ENCODE measurements at regions not wholly inside any gene's neighbourhood (a gene's known extent, or its start where the extent isn't known, plus 50 kb on each side); places are given as distances from the start of the nearest gene placed in this dataset.
A peak's percentile ranks its signal among the peaks of the same experiment; 100 is the strongest.
"Not testable (repeated sequence)": the region's sequence is repeated elsewhere in the genome, so short reads cannot be mapped to it uniquely, and the experiment has no call there.

DNA sequence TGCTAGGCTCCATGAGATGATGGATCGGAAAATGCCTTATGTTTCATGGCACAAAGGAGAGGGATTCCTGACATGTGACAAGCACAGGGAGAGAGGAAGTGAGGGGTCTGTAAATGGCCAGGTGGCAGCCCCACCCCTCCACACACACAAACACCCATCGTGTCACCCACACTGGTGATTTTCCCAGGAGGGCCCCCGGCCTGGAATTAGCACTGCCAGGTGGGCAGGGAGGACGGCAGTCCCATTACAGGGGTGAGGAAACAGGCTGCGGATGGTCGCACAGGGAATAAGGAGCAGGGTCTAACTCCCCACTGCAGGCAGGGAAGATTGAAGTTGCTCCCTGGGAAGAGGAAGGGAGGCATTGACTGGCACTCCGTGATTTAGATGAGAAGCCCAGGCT, 395.3 kb upstream of the ZNF337 start:
- DNase-seq = not testable (repeated sequence)

DNA sequence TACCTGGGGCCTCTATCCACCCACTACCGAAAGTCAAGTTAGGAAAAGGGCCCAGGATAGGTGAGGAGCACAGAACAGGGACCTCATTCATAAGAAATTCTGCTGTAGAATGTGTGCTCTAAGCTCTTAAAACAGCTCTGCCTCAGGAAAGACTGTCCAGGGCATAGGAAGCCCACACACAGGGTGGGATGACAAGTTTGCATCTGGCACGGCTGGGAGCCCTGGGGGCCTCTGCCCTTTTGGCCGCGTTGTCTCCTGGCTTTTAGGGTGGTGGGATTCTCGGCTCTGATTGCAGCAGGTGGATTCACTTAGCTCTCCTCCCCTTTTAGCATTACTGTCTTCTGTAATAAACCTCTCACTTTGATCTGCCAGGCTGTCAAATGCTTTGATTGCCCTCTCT, 389.5 kb upstream of the ZNF337 start:
- not testable (repeated sequence) for DNase-seq

DNA sequence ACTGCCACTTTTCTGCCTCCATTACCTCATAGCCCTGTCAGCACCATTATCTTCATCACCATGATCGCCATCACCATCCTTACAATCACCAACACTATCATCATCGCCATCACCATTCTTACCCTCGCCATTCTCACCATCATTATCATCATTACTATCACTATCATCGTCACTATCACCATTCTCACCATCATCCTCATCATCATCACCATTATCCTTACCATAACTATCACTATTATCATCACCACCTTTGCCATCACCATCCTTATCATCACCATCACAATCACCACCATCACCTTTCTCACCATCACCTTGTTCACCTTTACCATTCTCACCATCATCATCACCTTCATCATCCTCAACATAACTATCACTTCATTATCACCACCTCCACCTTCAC, 377.3 kb upstream of the ZNF337 start:
- DNase-seq = not testable (repeated sequence)

DNA sequence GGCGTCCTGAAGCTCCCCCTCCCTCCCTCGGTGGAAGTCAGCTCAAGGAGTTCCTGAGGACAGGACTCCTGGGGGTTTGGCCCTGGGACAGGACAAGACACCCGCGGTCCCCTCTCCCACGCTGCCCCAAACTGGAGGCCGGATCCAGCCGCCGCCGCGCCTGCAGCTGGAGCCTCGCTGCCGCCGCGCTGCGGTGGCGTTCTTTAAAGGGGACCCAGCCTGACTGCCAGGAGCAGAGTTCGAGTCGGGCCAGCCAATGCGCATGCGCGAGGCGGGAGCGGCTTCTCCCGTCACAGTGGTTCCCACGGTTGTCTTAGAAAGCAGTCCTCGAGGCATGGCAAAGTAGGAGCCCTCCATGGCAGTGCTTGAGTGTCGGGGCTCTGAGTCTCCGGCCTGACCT, 362.7 kb upstream of the ZNF337 start:
- not testable (repeated sequence) for DNase-seq

DNA sequence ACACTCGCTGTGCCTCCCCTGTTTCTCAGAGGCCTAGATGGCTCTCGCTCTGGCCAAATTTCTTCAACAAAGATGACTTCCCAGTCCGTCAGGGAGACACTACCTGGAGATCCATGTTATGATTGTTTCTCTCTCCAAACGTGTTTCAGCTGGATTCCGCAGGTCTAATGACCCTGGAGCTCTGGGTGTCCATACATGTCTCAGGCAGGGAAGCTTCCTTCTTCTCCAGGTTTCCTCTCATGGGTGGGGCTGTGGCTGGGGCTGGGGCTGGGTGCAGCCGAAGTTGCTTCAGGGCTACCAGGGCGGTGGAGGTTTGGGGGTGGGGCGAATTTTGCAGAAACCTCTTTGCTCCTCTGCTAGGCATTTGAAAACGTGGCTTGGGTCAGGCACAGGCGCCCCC, 361.8 kb upstream of the ZNF337 start:
- not testable (repeated sequence) for DNase-seq

DNA sequence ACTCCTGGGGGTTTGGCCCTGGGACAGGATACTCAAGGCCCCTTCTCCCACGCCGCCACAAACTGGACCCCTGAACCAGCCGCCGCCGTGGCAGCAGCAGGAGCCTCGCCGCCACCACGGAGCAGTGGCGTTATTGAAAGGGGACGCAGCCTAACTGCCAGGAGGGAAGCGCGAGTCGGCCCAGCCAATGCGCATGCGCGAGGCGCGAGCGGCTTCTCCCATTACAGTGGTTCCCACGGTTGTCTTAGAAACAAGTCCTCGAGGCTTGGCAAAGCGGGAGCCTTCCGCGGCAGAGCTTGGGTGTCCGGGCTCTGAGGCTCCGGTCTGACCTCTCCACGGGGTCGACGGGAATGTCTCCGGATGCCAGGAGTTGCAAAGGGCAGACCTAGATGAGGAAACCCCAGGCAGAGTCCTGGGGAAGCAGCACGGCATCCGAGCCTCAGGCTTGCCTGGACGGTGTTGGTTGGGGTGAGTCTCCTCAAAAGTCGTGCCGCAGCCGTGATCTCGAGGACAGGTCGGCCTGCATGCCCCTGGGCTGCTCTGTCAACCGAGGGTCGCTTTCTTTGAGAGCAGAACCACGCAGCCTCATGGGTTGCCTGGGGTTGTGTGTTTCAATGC, 360.6 kb upstream of the ZNF337 start:
- DNase-seq = not testable (repeated sequence)

DNA sequence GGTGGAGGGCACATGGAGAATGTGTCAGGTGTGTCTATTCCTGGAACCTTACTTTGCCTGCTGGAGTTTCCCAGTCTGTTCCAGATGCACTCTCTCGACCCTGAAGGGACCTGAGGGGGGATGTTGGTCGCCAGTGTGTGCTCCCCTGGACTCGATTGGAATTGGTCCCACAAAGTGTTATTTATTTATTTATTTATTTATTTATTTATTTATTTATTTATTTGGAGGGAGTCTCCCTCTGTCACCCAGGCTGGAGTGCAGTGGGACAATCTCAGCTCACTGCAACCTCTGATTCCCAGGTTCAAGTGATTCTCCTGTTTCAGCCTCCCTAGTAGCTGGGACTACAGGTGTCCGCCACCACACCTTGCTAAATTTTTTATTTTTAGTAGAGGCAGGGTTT, 329.1 kb upstream of the ZNF337 start:
- DNase-seq = not testable (repeated sequence)

DNA sequence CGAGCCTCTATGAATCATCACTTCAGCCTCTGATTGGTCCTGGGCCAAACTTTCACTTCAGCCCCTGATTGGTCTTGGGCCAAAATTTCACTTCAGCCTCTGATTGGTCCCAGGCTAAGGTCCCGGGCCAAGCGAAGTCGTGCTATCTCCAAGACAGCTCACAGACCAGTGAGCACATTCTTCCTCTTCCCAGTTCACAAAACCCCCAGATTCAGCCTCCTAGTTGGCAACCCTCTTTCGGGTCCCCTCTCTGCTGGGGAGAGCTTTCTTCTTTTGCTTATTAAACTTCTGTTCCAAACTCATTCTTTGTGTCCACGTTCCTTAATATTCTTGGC, 314.3 kb upstream of the ZNF337 start:
- not testable (repeated sequence) for DNase-seq

DNA sequence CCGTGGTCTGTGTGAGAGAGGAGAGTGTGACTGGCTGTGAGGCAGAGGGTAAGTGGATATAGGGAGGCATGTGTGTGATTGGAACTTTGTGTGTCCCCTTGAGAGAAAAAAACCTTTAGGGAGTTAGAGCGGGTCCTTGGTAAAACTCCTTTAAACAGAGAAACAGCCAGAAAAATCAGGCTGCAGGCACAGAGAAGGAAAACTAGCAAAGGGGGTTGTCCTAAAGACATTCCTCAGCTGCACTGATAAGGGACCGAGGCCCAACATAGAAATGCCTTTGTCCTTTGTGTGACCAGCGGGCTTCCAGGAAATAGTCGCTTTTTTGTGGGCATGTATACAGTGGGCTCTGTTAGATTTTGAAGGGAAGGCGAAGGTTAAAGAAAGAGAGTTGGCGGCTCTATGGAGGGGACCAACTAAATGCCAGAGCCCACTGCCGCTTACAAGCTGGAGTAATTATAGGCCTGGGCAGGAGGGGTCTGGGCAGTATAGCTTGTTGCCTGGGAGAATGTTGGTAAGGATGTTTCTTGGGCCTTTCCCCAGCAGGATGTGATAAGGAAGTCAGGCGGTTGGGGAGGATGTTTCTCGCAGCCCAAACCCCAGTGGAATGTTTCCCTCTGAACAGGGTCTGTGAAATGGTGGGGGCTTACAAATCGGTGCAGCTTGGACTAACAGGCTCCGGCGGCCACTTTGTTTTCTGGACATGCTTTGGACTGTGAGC, 313.7 kb upstream of the ZNF337 start:
- not testable (repeated sequence) for DNase-seq

DNA sequence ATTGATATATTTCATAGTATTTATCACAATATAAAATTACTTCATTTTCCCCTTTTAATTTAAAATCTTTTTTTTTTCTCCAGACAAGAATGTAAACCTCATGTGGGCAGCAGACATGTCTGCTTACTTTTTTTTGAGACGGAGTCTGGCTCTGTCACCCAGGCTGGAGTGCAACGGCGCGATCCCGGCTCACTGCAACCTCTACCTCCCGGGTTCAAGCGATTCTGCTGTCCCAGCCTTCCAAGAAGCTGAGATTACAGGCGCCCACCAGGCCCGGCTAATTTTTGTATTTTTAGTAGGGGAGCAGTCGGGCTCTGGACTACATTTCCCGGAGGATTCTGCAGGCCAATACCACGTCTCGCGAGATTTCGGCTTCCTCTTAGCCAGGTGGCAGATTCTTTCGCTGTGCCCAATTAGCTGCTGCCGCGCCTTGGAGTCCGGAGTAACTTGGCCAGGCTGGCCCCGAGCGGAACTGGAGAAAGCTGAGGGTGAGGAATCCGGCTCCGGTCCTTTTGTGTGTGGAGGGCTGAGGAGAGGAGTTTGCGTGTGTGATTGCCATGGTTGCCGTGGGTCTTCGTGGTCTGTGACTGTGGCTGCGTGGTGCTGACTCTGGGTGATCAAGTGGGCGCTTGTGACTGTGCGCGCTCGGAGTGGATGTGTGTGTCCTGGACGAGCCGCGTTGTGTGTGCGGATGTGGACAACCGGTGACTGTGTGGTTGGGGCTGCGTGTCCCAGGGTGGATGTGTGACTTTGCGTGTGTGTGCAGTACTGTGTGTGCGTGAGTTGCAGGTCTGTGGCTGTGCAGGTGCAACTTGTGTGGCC, 313.0 kb upstream of the ZNF337 start:
- DNase-seq = peak; percentile 27

DNA sequence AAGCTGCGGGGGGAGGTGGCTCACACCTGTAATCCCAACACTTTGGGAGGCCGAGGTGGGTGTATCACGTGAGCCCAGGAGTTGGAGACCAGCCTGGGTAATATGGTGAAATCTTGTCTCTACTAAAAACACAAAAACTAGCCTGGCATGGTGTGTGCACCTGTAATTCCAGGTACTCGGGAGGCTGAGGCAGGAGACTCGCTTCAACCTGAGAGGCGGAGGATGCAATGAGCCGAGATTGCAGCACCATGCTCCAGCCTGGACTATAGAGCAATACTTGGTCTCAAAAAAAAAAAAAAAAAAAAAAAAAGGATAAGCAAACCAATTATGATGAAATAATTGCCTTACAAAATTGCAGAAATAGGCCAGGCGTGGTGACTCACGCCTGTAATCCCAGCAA, 311.4 kb upstream of the ZNF337 start:
- not testable (repeated sequence) for DNase-seq

DNA sequence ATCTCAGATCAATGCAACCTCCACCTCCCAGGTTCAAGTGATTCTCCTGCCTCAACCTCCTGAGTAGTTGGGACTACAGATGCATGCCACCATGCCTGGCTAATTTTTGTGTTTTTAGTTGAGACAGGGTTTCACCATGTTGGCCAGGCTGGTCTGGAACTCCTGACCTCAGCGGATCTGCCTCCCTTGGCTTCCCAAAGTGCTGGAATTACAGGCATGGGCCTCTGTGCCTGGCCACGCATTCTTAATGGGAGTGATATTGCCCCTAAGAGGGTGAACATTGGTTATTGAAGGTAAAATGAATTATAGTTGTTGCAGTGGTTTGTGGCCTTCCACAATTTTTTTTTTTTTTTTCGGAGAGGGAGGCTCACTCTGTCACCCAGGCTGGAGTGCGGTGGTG, 309.5 kb upstream of the ZNF337 start:
- not testable (repeated sequence) for DNase-seq

DNA sequence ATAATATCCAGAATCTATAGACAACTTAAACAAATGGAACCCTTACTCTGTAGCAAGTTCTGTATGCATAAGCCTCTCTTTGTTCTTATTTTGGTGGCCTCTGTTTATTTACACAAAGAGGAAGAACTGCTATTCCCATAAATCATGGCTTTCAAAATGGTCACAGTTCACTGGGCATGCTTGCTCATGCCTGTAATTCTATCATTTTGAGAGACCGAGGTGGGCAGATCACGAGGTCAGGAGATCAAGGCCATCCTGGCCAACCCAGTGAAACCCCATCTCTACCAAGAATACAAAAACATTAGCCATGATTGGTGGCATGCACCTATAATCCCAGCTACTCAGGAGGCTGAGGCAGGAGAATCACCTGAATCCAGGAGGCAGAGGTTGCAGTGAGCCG, 307.3 kb upstream of the ZNF337 start:
- not testable (repeated sequence) for DNase-seq

DNA sequence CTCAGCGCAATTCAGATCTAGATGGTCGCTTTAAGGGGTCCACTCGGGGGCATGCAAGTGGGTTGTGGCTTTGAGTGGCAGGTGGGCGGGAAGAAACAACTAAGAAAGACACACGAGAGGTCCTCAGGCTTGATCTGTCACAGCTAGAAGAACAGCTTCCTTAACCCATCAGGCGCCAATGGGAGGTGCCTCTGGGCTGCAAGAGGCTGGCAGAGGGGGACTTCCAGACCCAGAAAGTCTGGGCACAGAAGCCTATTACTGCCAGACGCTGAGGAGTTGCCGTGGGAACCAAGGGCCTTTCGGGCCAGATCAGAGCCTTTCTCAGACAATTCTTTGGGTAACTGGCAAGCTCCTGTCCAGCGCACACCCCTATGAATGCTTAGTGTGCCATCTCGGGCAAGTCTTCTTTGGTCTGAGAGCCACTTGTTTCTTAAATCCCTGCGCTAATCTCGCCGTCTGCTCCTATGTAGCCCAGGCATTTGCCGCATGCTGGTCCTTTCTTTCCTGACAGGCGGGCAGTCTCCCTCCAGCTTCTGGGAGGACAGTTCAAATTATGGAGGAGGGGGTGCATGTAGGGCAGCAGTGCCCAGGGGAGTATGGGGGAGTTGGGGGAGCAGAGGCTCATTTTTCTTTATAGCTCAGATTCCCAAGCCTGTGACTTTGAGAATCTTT, 300.9 kb upstream of the ZNF337 start:
- not testable (repeated sequence) for DNase-seq

DNA sequence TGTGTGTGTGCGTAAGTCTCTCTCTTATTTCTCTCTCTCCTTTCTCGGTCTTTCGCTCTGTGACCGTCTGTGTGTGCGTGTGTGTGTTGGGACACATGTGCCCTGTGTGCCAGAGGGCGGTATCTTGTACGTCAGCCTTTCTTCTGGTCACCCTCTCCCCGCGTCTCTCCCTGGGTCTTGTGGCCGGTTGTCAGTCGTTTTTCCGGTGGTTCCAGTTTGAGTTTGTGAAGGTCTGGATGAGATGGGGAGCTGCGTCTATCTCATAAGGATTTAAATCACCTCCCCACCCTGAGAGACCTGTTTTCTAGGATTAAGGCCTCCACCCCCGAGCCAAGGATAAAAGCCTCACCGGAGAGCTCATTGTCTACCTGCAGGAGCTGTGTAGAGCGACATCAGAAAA, 295.5 kb upstream of the ZNF337 start:
- DNase-seq = no peak

DNA sequence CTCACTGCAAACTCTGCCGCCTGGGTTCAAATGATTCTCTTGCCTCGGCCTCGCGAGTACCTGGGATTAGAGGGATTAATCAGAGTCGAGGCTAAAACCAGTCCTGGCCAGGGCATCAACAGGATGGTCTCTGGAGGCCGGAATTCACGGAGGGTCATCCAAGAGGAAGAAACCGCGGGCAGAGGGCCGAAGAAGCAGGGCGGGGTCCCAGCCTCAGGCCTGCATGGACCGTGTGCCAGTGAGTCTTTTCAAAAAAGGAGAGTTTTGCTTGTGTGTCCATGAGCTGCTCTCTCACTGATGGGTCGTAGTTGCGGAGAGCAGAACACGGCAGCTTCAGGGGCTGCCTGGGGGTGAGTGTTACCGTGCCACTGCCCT, 295.1 kb upstream of the ZNF337 start:
- no peak for DNase-seq

DNA sequence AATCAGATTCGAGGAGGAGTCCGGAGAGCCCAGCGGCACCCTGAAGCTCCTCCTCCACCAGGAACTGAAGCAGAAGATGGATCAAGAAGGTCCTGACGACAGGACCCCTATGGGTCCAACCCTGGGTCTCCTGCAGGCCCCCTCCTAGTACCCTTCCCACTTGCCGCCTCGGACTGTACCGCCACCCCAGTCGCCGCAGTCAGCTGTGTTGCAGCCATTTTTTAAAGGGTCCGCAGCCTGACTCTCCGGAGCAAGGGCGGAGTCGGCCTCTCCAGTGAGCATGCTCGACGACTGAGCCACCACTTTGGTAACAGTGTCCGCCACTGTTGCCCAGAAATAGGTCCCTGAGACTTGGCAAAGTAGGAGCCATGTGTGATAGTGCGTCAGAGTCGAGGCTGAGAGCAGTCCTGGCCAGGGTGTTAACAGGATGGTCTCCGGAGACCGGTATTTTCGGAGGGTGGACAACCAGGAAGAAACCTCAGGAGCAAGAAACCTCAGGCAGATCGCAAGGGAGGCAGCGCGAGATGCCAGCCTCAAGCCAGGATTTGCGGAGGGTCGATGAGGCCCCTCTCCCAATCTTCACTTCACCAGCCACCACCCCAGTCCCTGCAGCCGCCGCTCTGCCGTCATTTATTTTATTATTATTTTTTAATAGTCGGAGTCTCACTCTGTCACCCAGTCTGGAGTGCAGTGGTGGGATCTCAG, 294.6 kb upstream of the ZNF337 start:
- DNase-seq = no peak

DNA sequence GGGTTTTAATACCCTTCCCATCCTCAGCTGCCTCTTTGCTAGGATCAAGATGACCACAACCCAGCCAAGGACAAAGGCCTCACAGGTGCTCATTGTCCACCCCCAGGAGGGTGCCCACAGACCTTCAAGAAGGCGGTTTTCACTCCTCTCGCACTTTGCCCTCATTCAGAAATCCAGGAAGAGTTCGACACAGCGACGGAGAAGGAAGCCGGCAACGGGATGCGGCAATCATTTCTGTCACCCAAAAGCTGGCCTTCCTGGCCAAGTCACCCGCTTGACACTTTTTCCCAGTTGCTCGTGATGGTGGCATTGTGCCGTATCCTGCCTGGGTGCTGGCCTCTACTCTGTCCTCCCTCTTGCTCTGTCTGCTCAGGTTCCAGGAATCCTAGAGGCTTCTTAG, 293.0 kb upstream of the ZNF337 start:
- not testable (repeated sequence) for DNase-seq

DNA sequence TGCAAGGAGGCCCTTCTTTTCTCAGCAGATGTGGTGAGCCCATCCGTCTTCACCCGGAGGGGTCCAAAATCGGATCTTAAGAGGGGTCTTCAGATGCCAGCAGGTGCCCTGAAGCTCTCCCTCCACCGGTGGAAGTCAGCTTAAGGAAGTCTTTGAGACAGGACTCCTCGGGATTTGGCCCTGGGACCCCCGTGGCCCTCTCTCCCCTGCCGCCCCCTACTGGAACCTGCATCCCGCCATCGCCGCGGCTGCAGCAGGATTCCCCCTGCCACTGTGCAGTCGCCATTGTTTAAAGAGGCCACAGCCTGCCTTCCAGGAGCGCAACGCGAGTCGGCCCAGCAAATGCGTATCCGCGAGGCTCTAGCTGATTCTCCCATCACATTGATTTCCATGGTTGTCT, 292.5 kb upstream of the ZNF337 start:
- no peak for DNase-seq

DNA sequence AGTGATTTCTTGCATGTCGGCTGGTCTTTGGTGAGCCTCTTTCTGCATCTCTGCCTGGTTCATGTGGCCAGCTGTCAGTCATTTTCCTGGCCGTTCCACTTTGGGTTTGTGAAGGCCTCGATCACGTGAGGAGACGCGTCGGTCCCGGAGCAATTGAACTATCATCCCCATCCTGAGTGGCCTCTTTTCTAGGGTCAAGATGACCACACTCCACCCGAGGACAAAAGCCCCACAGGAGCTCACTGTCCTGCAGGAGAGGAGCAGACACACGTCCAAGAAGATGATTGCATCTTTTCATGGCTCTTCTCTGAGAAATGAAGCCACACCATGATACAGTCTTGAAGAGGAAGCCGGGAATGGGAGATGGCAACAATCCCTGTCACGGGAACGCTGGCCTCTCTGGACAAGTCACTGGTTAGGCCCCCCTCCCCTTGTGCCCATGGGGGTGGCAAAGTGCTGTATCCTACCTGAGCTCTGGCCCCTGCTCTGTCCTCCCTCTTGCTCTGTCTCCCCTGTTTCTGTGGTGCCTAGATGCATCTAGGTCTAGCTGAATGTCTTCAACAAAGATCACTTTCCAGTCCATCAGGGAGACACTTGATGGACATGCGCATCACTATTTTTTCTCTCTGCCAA, 291.4 kb upstream of the ZNF337 start:
- not testable (repeated sequence) for DNase-seq

DNA sequence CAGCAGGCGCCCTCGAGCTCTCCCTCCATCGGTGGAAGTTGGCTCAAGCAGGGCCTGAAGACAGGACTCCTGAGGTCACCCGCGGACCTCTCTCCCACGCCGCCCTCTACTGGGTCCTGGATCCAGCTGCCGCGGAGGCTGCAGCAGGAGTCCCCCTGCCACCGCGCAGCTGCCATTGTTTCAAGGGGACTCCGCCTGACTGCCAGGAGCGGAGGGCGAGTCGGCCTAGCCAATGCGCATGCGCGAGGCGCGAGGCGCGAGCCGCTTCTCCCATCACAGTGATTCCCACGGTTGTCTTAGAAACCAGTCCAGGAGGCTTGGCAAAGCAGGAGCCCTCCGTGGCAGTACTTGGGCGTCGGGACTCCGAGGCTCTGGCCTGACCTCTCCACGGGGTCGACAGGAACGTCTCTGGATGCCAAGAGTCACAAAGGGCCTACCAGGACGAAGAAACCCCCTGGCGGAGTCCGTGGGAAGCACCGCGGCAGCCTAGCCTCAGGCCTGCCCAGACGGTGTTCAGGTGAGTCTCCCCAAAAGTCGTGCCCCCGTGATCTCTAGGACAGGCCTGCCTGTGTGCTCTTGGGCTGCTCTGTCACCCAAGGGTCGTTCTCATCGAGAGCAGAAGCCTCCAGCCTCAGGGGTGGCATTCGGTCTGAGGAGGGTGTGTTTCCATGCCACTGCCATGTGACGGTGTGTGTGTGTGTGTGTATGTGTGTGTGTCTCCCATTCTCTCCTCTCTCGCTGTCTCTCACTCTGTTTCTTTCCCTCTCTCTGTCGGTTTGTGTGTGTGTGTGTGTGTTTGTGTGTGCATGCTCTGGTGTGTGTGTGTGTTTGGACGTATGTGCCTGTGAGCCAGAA, 290.6 kb upstream of the ZNF337 start:
- peak; percentile 27 for DNase-seq

Measured in effector CD8-positive, alpha-beta T cell (primary cell).